ENCODE measurements at regions not wholly inside any gene's neighbourhood (a gene's known extent, or its start where the extent isn't known, plus 50 kb on each side); places are given as distances from the start of the nearest gene placed in this dataset.

GRCh38 chr22:49576241-49577141 is 251.2 kb downstream of the BRD1 start:
- H3K36me3 ChIP-seq: peaks cover 0 to 17% (median 0%) of the 10 kb centered on the region in 6 donors
- peak; percentile 62 for DNase-seq
- WGBS, 5 donors: 86 to 95% (median 90%) methylated on average over 28 to 36 of the region's 36 CpGs
- H3K27me3 ChIP-seq (replicated peaks in 1 of 7): no peaks in the 10 kb centered on the region
- H3K4me1 ChIP-seq: peaks cover 0 to 40% (median 14%) of the 10 kb centered on the region in 6 donors
- peak overlapping the region in 7 of 8 donors; percentile 26 to 85 (median 78) for H3K27ac ChIP-seq
- H3K4me3 ChIP-seq: no peak overlapping the region
- peaks cover 0 to 20% (median 10%) of the 10 kb centered on the region in 8 donors for H3K9me3 ChIP-seq
- intact Hi-C loops (cut with DNase I; ENCODE audit: low total_unique reads): no loop called here
- TF ChIP-seq CTCF (IDR thresholded peaks at IDR 0.05 in 8 of 11, conservative IDR thresholded peaks at IDR 0.05 in 3 of 11): no peak
- no peak for TF ChIP-seq POLR2AphosphoS5 (IDR thresholded peaks at IDR 0.05)
- no peak for TF ChIP-seq POLR2A (IDR thresholded peaks at IDR 0.05)

- Histone ChIP-seq H3K4me1 (peaks cover 0 to 40% (median 14%) of the 10 kb centered on the region in 6 donors), H3K9me3 (peaks cover 0 to 18% (median 10%) of the 10 kb centered on the region in 8 donors), H3K36me3 (peaks cover 0 to 17% (median 0%) of the 10 kb centered on the region in 6 donors), H3K27ac (peak overlapping the region in 7 of 8 donors; percentile 57 to 85 (median 78)), H3K27me3 (replicated peaks in 1 of 7) (no peaks in the 10 kb centered on the region), H3K4me3 (peak overlapping the region in 1 of 8 donors; percentile 28)
- no peak for TF ChIP-seq CTCF (IDR thresholded peaks at IDR 0.05 in 8 of 11, conservative IDR thresholded peaks at IDR 0.05 in 3 of 11)
- no peak for TF ChIP-seq POLR2AphosphoS5 (IDR thresholded peaks at IDR 0.05)
- TF ChIP-seq POLR2A (IDR thresholded peaks at IDR 0.05): no peak
- 79 to 87% (median 84%) methylated on average over 20 of the region's 20 CpGs for WGBS, 5 donors
- intact Hi-C loops (cut with DNase I; ENCODE audit: low total_unique reads): no loop called here
- DNase-seq: peak; percentile 70
Measured at GRCh38 chr22:49575703-49576081, 252.0 kb downstream of the BRD1 start.

GRCh38 chr22:49574881-49575702 is 252.6 kb downstream of the BRD1 start:
- intact Hi-C loops (cut with DNase I; ENCODE audit: low total_unique reads): no loop called here
- Histone ChIP-seq H3K4me3 (peak overlapping the region in 2 of 8 donors; percentile 8 to 33), H3K36me3 (peaks cover 0 to 17% (median 0%) of the 10 kb centered on the region in 6 donors), H3K4me1 (peaks cover 0 to 45% (median 15%) of the 10 kb centered on the region in 6 donors), H3K9me3 (peaks cover 0 to 14% (median 7%) of the 10 kb centered on the region in 8 donors), H3K27ac (peak overlapping the region; percentile 41 to 85 (median 78)), H3K27me3 (replicated peaks in 1 of 7) (no peaks in the 10 kb centered on the region)
- DNase-seq: peak; percentile 78
- TF ChIP-seq POLR2AphosphoS5 (IDR thresholded peaks at IDR 0.05): peak; percentile 31 to 69 (median 34)
- no peak for TF ChIP-seq POLR2A (IDR thresholded peaks at IDR 0.05)
- no peak for TF ChIP-seq CTCF (IDR thresholded peaks at IDR 0.05 in 8 of 11, conservative IDR thresholded peaks at IDR 0.05 in 3 of 11)
- WGBS, 5 donors: 66 to 81% (median 71%) methylated on average over 20 to 31 of the region's 31 CpGs

All from spleen (tissue), 11 donors.